H1 (cell line): ENCODE measurements at regions not wholly inside any gene's neighbourhood (a gene's known extent, or its start where the extent isn't known, plus 50 kb on each side); places are given as distances from the start of the nearest gene placed in this dataset.

Source experiments
- BACH1 ChIP-seq: IDR thresholded peaks from 2 replicates; pipeline ENCODE4 v1.6.1; 2012; ENCODE audit warnings: low read length, improper control_type of control experiment
- CREB1 ChIP-seq: IDR thresholded peaks from 2 replicates; pipeline ENCODE4 v1.6.1; 2012; ENCODE audit warnings: inconsistent platforms
- EGR1 ChIP-seq: IDR thresholded peaks from 2 replicates; pipeline ENCODE4 v1.6.1; 2011; ENCODE audit warnings: low read depth, low read length, borderline replicate concordance
- FOSL1 ChIP-seq: IDR thresholded peaks from 2 replicates; pipeline ENCODE4 v1.6.1; 2011; ENCODE audit warnings: mild to moderate bottlenecking, low read depth, low read length, moderate library complexity; ENCODE audit not compliant: insufficient read depth
- HDAC6 ChIP-seq: IDR thresholded peaks from one replicate; pipeline ENCODE4 v1.7.1; 2012; ENCODE audit warnings: low read depth, mild to moderate bottlenecking, inconsistent platforms, low read length, moderate library complexity
- JUN ChIP-seq: IDR thresholded peaks from 2 replicates; pipeline ENCODE4 v1.6.1; 2011; ENCODE audit warnings: low read depth, mild to moderate bottlenecking, improper control_type of control experiment, low read length
- RAD21 ChIP-seq, 2 experiments: IDR thresholded peaks in 1 of 2; conservative IDR thresholded peaks in 1 of 2; 2 replicates each; pipeline ENCODE4 v1.6.1; 2011; ENCODE audit warnings: low read depth in 2 of 2, low read length in 2 of 2, improper control_type of control experiment in 1 of 2, inconsistent platforms in 1 of 2, mild to moderate bottlenecking in 1 of 2, moderate library complexity in 1 of 2
- TBP ChIP-seq: IDR thresholded peaks from 2 replicates; pipeline ENCODE4 v1.6.1; 2011; ENCODE audit warnings: low read depth, low read length, improper control_type of control experiment

DNA sequence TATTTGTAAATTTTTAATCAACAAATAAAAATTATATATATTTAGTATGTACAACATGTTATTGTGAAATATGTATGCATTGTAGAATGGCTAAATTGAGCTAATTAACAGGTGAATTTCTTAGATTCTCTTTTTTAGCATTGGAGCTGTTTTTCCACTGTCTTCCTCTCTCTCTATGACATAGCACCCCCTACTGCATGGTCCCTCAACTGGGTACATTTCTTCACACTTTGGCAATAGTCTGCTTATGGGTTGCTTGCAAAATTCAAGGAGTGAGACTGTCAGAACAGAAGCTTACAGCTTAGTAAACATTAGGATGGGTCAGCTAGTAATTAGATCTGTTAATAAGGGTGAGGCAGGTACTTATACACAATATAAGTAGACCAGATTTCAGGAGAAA is 658.5 kb upstream of the MGAT4C start (continued):
- TF ChIP-seq FOSL1 (no peak), TBP (no peak), JUN (no peak), RAD21 (IDR thresholded peaks at IDR 0.05 in 1 of 2, conservative IDR thresholded peaks at IDR 0.05 in 1 of 2; ENCODE audit: low read depth in 2 of 2, low read length in 2 of 2) (peak; percentile 89 to 90), HDAC6 (no peak), CREB1 (no peak), BACH1 (no peak), EGR1 (peak; percentile 21; the same call in 1 of the 2 replicates)
